Trophoblast cell (in vitro differentiated cells and primary cell): ENCODE measurements at regions not wholly inside any gene's neighbourhood (a gene's known extent, or its start where the extent isn't known, plus 50 kb on each side); places are given as distances from the start of the nearest gene placed in this dataset.

Experiments
- DNase-seq, 2 donors: peaks; one replicate each; pipeline ENCODE4 v3.0.0-alpha.2; 2016
- H2AFZ ChIP-seq: 2 replicates; pipeline ENCODE4 v1.6.1; 2013; ENCODE audit warnings: low read length, moderate library complexity, mild to moderate bottlenecking; ENCODE audit not compliant: insufficient read depth, poor library complexity
- H2AK5ac ChIP-seq: 2 replicates; pipeline ENCODE4 v1.6.1; 2013; ENCODE audit warnings: mild to moderate bottlenecking, low read length
- H2BK120ac ChIP-seq: 2 replicates; pipeline ENCODE4 v1.6.1; 2013; ENCODE audit warnings: low read length, mild to moderate bottlenecking, moderate library complexity; ENCODE audit not compliant: insufficient read depth, poor library complexity
- H2BK12ac ChIP-seq: 2 replicates; pipeline ENCODE4 v1.6.1; 2013; ENCODE audit warnings: mild to moderate bottlenecking, low read length, moderate library complexity
- H2BK5ac ChIP-seq: 2 replicates; pipeline ENCODE4 v1.6.1; 2013; ENCODE audit warnings: low read length, low read depth, moderate library complexity, mild to moderate bottlenecking; ENCODE audit not compliant: poor library complexity
- H3K14ac ChIP-seq: 2 replicates; pipeline ENCODE4 v1.6.1; 2013; ENCODE audit warnings: mild to moderate bottlenecking, low read length
- H3K18ac ChIP-seq: 2 replicates; pipeline ENCODE4 v1.6.1; 2013; ENCODE audit warnings: mild to moderate bottlenecking, low read length
- H3K23ac ChIP-seq: 2 replicates; pipeline ENCODE4 v1.6.1; 2013; ENCODE audit warnings: low read length
- H3K27ac ChIP-seq: 2 replicates; pipeline ENCODE4 v1.5.1; 2013; ENCODE audit warnings: low read depth, mild to moderate bottlenecking, inconsistent platforms, low read length, moderate library complexity
- H3K27me3 ChIP-seq: 2 replicates; pipeline ENCODE4 v1.6.1; 2013; ENCODE audit warnings: inconsistent platforms, mild to moderate bottlenecking, low read length, moderate library complexity; ENCODE audit not compliant: insufficient read depth
- H3K36me3 ChIP-seq, 2 experiments: 1 replicate in 1 of 2; 2 replicates in 1 of 2; pipeline ENCODE4 v1.6.1; 2013; ENCODE audit warnings: low read length in 2 of 2, mild to moderate bottlenecking in 2 of 2, moderate library complexity in 1 of 2; ENCODE audit not compliant: insufficient read depth in 2 of 2, control insufficient read depth in 1 of 2
- H3K4ac ChIP-seq: 2 replicates; pipeline ENCODE4 v1.6.1; 2013; ENCODE audit warnings: low read depth, mild to moderate bottlenecking, low read length, moderate library complexity
- H3K4me1 ChIP-seq, 2 experiments: 1 replicate in 1 of 2; 2 replicates in 1 of 2; pipeline ENCODE4 v1.6.1; 2013; ENCODE audit warnings: low read length in 2 of 2, mild to moderate bottlenecking in 2 of 2, moderate library complexity in 1 of 2; ENCODE audit not compliant: insufficient read depth in 2 of 2, control insufficient read depth in 1 of 2
- H3K4me2 ChIP-seq: 2 replicates; pipeline ENCODE4 v1.6.1; 2013; ENCODE audit warnings: inconsistent platforms, mild to moderate bottlenecking, low read length, moderate library complexity
- H3K4me3 ChIP-seq: 2 replicates; pipeline ENCODE4 v1.5.1; 2013; ENCODE audit warnings: mild to moderate bottlenecking, low read depth, low read length, inconsistent platforms
- H3K79me1 ChIP-seq: one replicate; pipeline ENCODE4 v1.6.1; 2013; ENCODE audit warnings: low read length
- H3K79me2 ChIP-seq: 2 replicates; pipeline ENCODE4 v1.6.1; 2013; ENCODE audit warnings: low read length, mild to moderate bottlenecking; ENCODE audit not compliant: control insufficient read depth, insufficient read depth, poor library complexity
- H3K9ac ChIP-seq: 2 replicates; pipeline ENCODE4 v1.6.1; 2013; ENCODE audit warnings: mild to moderate bottlenecking, low read length
- H3K9me3 ChIP-seq: 2 replicates; pipeline ENCODE4 v1.6.1; 2013; ENCODE audit warnings: low read depth, mild to moderate bottlenecking, control low read depth, inconsistent platforms, low read length; ENCODE audit not compliant: insufficient read depth
- H4K12ac ChIP-seq: 2 replicates; pipeline ENCODE4 v1.6.1; 2013; ENCODE audit warnings: low read depth, mild to moderate bottlenecking, low read length, moderate library complexity
- H4K8ac ChIP-seq: 2 replicates; pipeline ENCODE4 v1.6.1; 2013; ENCODE audit warnings: low read depth, mild to moderate bottlenecking, low read length, moderate library complexity
- H4K91ac ChIP-seq: one replicate; pipeline ENCODE4 v1.6.1; 2013; ENCODE audit warnings: low read depth, mild to moderate bottlenecking, low read length, moderate library complexity
- WGBS: extraction: QIAGEN DNeasy Blood & Tissue Kit; methylation state at CpG from one replicate; pipeline ENCODE4 v1.1.7; 2013; ENCODE audit warnings: missing lambda C conversion rate; ENCODE audit not compliant: insufficient read length, insufficient coverage; ENCODE audit errors: extremely low coverage; 5-methylcytosine and 5-hydroxymethylcytosine counted together

- Histone ChIP-seq H3K4me1 (no peaks in the 10 kb centered on the region), H4K91ac (peak overlapping the region; percentile 25), H3K4ac (no peak overlapping the region), H4K8ac (no peak overlapping the region), H3K23ac (no peak overlapping the region), H3K9ac (no peak overlapping the region), H3K79me2 (peaks cover 2% of the 10 kb centered on the region), H3K4me2 (no peak overlapping the region), H3K36me3 (no peaks in the 10 kb centered on the region), H2AFZ (no peak overlapping the region), H4K12ac (no peak overlapping the region), H2BK12ac (peak overlapping the region; percentile 79), H3K14ac (no peak overlapping the region), H3K9me3 (no peaks in the 10 kb centered on the region), H3K27ac (no peak overlapping the region), H3K27me3 (no peaks in the 10 kb centered on the region), H2BK5ac (no peak overlapping the region), H3K18ac (no peak overlapping the region), H2AK5ac (no peak overlapping the region), H3K4me3 (no peak overlapping the region), H3K79me1 (peaks cover 12% of the 10 kb centered on the region), H2BK120ac (peak overlapping the region; percentile 24)
- WGBS, result no CpG with 5 or more reads among the region's 1 CpG
- DNase-seq, result no peak
Measured at GRCh38 chr6:112874881-112875280, 527.8 kb downstream of the RFPL4B start.

GRCh38 chr6:112877134-112878100, 530.3 kb downstream of the RFPL4B start:
- no peak overlapping the region for H3K9ac ChIP-seq
- H3K4ac ChIP-seq, result no peak overlapping the region
- H2BK5ac ChIP-seq, result peak overlapping the region; percentile 75
- H3K27me3 ChIP-seq, result no peaks in the 10 kb centered on the region
- peak; percentile 8 to 57 for DNase-seq
- no peak overlapping the region for H2BK12ac ChIP-seq
- no peaks in the 10 kb centered on the region for H3K9me3 ChIP-seq
- no peak overlapping the region for H3K23ac ChIP-seq
- no CpG with 5 or more reads among the region's 4 CpGs for WGBS
- H3K27ac ChIP-seq, result peak overlapping the region; percentile 99
- peaks cover 19% of the 10 kb centered on the region for H3K79me1 ChIP-seq
- H2AK5ac ChIP-seq, result no peak overlapping the region
- peaks cover 0 to 4% of the 10 kb centered on the region in 2 experiments for H3K4me1 ChIP-seq
- H3K18ac ChIP-seq, result no peak overlapping the region
- no peak overlapping the region for H2AFZ ChIP-seq
- no peak overlapping the region for H4K12ac ChIP-seq
- peak overlapping the region; percentile 3 for H4K8ac ChIP-seq
- no peak overlapping the region for H3K4me3 ChIP-seq
- H3K36me3 ChIP-seq, result no peaks in the 10 kb centered on the region
- H3K79me2 ChIP-seq, result peaks cover 5% of the 10 kb centered on the region
- H4K91ac ChIP-seq, result peak overlapping the region; percentile 74
- H3K4me2 ChIP-seq, result peak overlapping the region; percentile 32
- H3K14ac ChIP-seq, result peak overlapping the region; percentile 18
- H2BK120ac ChIP-seq, result peak overlapping the region; percentile 25

- Histone ChIP-seq H3K18ac (peak overlapping the region; percentile 36), H2AFZ (peak overlapping the region; percentile 14), H4K12ac (peak overlapping the region; percentile 54), H3K36me3 (no peaks in the 10 kb centered on the region), H3K9me3 (no peaks in the 10 kb centered on the region), H3K9ac (no peak overlapping the region), H3K79me1 (peaks cover 20% of the 10 kb centered on the region), H3K4ac (no peak overlapping the region), H2BK120ac (peak overlapping the region; percentile 70), H3K14ac (peak overlapping the region; percentile 71), H3K4me1 (peaks cover 0 to 4% of the 10 kb centered on the region in 2 experiments), H4K8ac (peak overlapping the region; percentile 59), H3K79me2 (peaks cover 5% of the 10 kb centered on the region), H3K27me3 (no peaks in the 10 kb centered on the region), H3K27ac (no peak overlapping the region), H3K23ac (no peak overlapping the region), H2BK5ac (peak overlapping the region; percentile 5), H3K4me3 (no peak overlapping the region), H2AK5ac (peak overlapping the region; percentile 57), H3K4me2 (no peak overlapping the region), H2BK12ac (peak overlapping the region; percentile 72), H4K91ac (peak overlapping the region; percentile 78)
- DNase-seq, result peak; percentile 72 to 81
- WGBS, result no CpG with 5 or more reads among the region's 20 CpGs
Measured at GRCh38 chr6:112879920-112880413, 532.8 kb downstream of the RFPL4B start.

- no peaks in the 10 kb centered on the region for H3K9me3 ChIP-seq
- H3K4me1 ChIP-seq, result peaks cover 0 to 4% of the 10 kb centered on the region in 2 experiments
- H3K79me1 ChIP-seq, result peaks cover 18% of the 10 kb centered on the region
- peak overlapping the region; percentile 90 for H4K91ac ChIP-seq
- no peak overlapping the region for H3K4me2 ChIP-seq
- no peaks in the 10 kb centered on the region for H3K36me3 ChIP-seq
- no CpG with 5 or more reads among the region's 3 CpGs for WGBS
- no peak overlapping the region for H3K9ac ChIP-seq
- H3K23ac ChIP-seq, result no peak overlapping the region
- no peaks in the 10 kb centered on the region for H3K27me3 ChIP-seq
- no peak overlapping the region for H4K12ac ChIP-seq
- H3K4me3 ChIP-seq, result no peak overlapping the region
- H3K79me2 ChIP-seq, result peaks cover 5% of the 10 kb centered on the region
- no peak overlapping the region for H2AFZ ChIP-seq
- no peak overlapping the region for H3K4ac ChIP-seq
- peak overlapping the region; percentile 63 for H2BK120ac ChIP-seq
- no peak overlapping the region for H3K14ac ChIP-seq
- DNase-seq, result no peak
- peak overlapping the region; percentile 95 for H2BK12ac ChIP-seq
- H4K8ac ChIP-seq, result peak overlapping the region; percentile 85
- no peak overlapping the region for H2AK5ac ChIP-seq
- H3K18ac ChIP-seq, result no peak overlapping the region
- no peak overlapping the region for H3K27ac ChIP-seq
- no peak overlapping the region for H2BK5ac ChIP-seq
Measured at GRCh38 chr6:112881027-112881426, 533.9 kb downstream of the RFPL4B start.
